GM12864 (cell line): ENCODE measurements at regions not wholly inside any gene's neighbourhood (a gene's known extent, or its start where the extent isn't known, plus 50 kb on each side); places are given as distances from the start of the nearest gene placed in this dataset.

ENCODE experiments used
- DNase-seq: peaks from one replicate; pipeline ENCODE4 v3.0.0-alpha.2; 2011; ENCODE audit warnings: low read depth
- H3K4me3 ChIP-seq: 2 replicates; pipeline ENCODE4 v1.5.1; 2011; ENCODE audit warnings: mild to moderate bottlenecking, low read depth, low read length, control low read depth
- TF ChIP-seq, protein P1 (sequence below): IDR thresholded peaks from 2 replicates; pipeline ENCODE4 v1.5.1; 2011; ENCODE audit warnings: low read depth, mild to moderate bottlenecking, moderate library complexity, low read length, control low read depth, inconsistent platforms; ENCODE audit errors: missing control alignments

- no peak overlapping the region for H3K4me3 ChIP-seq
- TF ChIP-seq, protein P1, sequence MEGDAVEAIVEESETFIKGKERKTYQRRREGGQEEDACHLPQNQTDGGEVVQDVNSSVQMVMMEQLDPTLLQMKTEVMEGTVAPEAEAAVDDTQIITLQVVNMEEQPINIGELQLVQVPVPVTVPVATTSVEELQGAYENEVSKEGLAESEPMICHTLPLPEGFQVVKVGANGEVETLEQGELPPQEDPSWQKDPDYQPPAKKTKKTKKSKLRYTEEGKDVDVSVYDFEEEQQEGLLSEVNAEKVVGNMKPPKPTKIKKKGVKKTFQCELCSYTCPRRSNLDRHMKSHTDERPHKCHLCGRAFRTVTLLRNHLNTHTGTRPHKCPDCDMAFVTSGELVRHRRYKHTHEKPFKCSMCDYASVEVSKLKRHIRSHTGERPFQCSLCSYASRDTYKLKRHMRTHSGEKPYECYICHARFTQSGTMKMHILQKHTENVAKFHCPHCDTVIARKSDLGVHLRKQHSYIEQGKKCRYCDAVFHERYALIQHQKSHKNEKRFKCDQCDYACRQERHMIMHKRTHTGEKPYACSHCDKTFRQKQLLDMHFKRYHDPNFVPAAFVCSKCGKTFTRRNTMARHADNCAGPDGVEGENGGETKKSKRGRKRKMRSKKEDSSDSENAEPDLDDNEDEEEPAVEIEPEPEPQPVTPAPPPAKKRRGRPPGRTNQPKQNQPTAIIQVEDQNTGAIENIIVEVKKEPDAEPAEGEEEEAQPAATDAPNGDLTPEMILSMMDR: no peak
- no peak for DNase-seq
Measured at GRCh38 chr4:27215220-27215826, 354.7 kb downstream of the STIM2 start.

DNA sequence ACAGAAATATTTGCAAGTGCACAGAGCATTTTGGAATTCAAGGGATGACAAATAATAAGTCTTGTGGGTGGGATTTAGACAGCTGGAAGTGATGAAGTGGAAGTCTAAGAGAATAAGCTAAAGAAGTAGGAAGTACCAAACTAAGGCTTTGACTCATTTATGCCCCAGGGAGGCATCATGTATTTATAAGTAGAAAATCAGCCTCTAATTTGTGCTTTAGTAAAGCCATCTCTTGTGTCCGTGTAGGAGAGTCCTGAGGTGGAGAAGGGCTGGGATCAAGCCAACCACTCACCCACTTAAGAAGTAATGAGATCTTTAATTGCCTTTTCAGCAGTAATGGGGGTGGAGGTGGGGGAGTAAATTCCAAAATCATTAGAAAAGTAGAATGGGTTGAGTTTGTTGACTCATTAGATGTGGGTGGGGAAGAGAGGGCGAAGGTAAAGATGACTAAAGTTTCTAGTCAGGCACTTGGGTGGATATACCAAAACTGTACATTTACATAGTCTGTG is 356.7 kb downstream of the STIM2 start:
- TF ChIP-seq, protein P1: no peak
- no peak for DNase-seq
- no peak overlapping the region for H3K4me3 ChIP-seq

GRCh38 chr4:27218013-27218412 is 357.4 kb downstream of the STIM2 start:
- no peak for DNase-seq
- H3K4me3 ChIP-seq: no peak overlapping the region
- TF ChIP-seq, protein P1: no peak

DNA sequence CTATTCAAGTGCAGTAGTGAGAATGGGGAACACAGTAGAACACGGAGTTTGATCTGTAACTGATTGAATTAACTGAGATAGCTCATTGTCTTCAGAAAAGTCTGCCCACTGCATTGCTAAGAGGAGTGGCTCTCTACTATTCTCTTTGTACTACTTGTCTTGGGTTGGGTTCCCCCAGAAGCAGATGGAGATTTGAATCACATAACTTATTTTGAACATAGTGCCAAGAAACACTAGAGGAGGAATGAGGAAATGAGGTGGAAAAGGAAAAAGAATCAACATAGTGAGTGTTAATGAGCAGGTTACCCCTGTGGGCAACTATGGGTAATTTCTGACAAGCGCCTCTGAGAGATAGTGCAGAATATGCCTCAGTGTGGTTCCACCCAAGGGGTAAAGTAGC is 362.7 kb downstream of the STIM2 start:
- no peak for DNase-seq
- TF ChIP-seq, protein P1: no peak
- H3K4me3 ChIP-seq: no peak overlapping the region

GRCh38 chr4:27233531-27233930 is 372.9 kb downstream of the STIM2 start:
- DNase-seq: no peak
- H3K4me3 ChIP-seq: no peak overlapping the region
- TF ChIP-seq, protein P1: no peak

- H3K4me3 ChIP-seq: no peak overlapping the region
- DNase-seq: no peak
- TF ChIP-seq, protein P1: no peak
Measured at GRCh38 chr4:27234306-27234899, 373.8 kb downstream of the STIM2 start.

DNA sequence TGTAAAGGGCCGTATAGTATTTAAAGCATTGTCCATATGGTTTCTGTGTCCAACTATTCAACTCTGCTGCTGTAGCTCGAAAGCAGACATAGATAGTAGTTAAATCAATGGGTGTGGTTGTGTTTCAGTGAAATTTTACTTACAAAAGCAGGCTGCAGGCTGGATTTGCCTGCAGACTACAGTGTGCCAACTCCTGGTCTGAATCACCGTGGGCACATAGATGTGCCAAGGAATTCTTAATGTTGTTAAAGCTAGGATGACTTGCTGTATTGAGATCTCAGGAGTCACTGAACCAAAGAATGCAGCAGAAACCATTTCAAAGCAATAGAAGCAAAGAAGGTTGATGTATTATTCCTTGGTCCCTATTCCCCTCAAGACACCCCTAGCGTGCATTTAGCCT is 379.0 kb downstream of the STIM2 start:
- no peak overlapping the region for H3K4me3 ChIP-seq
- TF ChIP-seq, protein P1: no peak
- DNase-seq: no peak
